SIG-M5 (cell line): ENCODE measurements at regions not wholly inside any gene's neighbourhood (a gene's known extent, or its start where the extent isn't known, plus 50 kb on each side); places are given as distances from the start of the nearest gene placed in this dataset.

ENCODE experiments used
- DNase-seq: peaks from one replicate; lab custom pipeline; 2025; lab: John Stamatoyannopoulos, UW

GRCh38 chr3:190722181-190722905, 140.2 kb downstream of the GMNC start:
- no peak for DNase-seq

DNA sequence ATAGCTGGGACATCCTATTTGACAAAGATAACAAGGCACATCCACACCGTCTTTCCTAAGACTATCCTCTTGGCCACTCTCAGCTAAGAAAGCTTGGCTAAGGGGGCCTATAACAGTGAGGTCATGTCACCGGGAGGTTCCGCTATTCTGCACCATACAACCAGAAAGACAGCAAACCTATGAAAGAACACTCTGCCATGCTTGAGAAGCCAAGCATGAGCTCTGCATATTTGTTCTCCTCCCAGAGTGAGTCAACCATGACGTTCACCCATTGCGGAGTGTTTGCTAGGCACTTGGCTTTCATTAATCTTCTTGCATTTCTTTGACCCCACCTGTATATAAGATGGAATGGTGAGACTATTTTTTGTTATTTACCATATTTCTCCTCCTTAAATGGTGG, 141.2 kb downstream of the GMNC start:
- DNase-seq: no peak

DNA sequence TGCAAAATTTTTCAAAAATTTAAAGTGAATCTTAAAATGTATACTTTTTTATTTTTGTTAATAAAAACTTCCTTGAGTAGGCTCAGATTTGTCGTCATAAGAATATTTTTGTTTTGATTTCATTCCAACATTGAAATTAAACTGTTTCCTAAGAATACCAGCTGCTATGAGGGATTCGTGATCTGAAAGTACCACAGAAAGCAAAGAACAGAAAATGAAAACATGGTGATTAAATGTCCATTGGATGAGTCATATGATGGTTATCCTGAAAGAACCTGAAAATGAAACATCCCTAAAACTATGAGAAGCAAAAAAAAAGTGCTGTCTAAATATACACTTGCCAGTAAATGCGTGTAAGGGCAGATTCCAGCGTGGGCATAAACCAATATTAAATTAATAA, 143.8 kb downstream of the GMNC start:
- no peak for DNase-seq

DNA sequence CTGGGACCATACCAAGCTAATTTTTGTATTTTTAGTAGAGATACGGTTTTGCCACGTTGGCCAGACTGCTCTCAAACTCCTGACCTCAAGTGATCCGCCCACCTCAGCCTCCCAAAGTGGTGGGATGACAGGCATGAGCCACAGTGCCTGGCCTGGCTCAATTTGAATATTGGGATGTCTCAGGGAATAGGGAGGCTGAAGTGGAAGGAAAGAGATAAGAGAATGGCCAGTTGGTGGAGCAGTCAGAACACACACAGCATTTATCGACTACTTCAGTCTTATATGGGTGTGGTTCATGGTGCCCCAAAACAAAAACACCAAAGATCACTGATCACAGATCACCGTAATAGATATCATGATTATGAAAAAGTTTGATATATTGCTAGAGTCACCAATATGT, 144.4 kb downstream of the GMNC start:
- no peak for DNase-seq

GRCh38 chr3:190716961-190717360, 145.5 kb downstream of the GMNC start:
- no peak for DNase-seq

- DNase-seq: no peak
These were observed 146.3 kb downstream of the GMNC start for GRCh38 chr3:190716211-190716610.

DNA sequence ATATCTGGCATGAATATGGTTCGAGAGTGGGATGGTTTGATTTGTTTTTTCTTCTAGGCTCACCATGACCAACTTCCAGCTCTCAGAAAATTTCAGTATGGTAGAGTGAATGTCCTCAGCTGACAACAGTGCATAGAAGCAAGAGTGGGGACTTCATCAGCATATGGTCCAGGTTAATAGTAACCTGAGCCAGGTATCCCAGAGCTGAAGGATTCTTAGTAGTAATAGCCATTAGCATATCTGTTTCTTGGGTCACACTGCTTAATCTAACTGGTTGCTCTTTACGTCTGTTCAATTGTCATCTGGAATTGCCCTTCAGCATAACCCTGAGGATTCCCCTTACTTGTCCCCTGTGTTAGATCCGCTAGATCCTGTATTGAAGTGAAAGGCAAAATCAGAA, 151.8 kb downstream of the GMNC start:
- DNase-seq: no peak

DNA sequence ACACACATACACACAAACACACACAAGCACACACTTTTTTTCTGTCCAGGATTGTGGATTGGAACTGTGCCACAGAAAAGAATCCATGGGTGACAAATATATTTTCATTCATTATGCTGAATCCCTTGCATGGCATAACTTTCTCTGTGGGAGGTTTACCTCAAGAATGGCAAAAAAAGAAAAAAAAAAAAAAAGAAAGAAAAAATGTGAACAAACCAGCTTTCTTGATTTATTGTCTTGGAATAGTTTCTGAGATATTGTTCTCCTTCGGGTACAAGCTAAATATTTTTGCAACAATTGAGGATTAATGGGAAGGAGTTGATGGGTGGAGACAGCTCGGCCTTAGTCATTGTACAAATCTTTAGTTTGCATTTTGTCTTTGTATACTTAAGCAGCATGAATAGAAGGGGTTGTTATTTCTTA, 153.1 kb downstream of the GMNC start:
- no peak for DNase-seq
